GDM1 (cell line): ENCODE measurements at regions not wholly inside any gene's neighbourhood (a gene's known extent, or its start where the extent isn't known, plus 50 kb on each side); places are given as distances from the start of the nearest gene placed in this dataset.
"Not testable (repeated sequence)": the region's sequence is repeated elsewhere in the genome, so short reads cannot be mapped to it uniquely, and the experiment has no call there.

Experiments used
- DNase-seq: peaks from one replicate; lab custom pipeline; 2025; lab: John Stamatoyannopoulos, UW

- not testable (repeated sequence) for DNase-seq
Observed at GRCh38 chr20:18876394-18876793, 62.8 kb downstream of the SCP2D1 start.

- DNase-seq, result no peak
Observed at GRCh38 chr20:18879262-18879661, 65.7 kb downstream of the SCP2D1 start.

GRCh38 chr20:18886756-18887155 lies 73.2 kb downstream of the SCP2D1 start:
- DNase-seq, result no peak

- no peak for DNase-seq
Observed at GRCh38 chr20:18901980-18902737, 88.6 kb downstream of the SCP2D1 start.

GRCh38 chr20:18904192-18904591 lies 90.6 kb downstream of the SCP2D1 start:
- no peak for DNase-seq

GRCh38 chr20:18904624-18905023 lies 91.0 kb downstream of the SCP2D1 start:
- DNase-seq, result no peak

- no peak for DNase-seq
Observed at GRCh38 chr20:18906046-18906445, 92.5 kb downstream of the SCP2D1 start.

GRCh38 chr20:18907353-18907752 lies 93.8 kb downstream of the SCP2D1 start:
- no peak for DNase-seq

- DNase-seq, result no peak
Observed at GRCh38 chr20:18908109-18908508, 94.5 kb downstream of the SCP2D1 start.

- DNase-seq, result no peak
Observed at GRCh38 chr20:18909254-18909653, 95.7 kb downstream of the SCP2D1 start.

GRCh38 chr20:18913701-18914100 lies 100.1 kb downstream of the SCP2D1 start:
- DNase-seq, result no peak

- no peak for DNase-seq
Observed at GRCh38 chr20:18914796-18915195, 101.2 kb downstream of the SCP2D1 start.

GRCh38 chr20:18916886-18917750 lies 103.5 kb downstream of the SCP2D1 start:
- no peak for DNase-seq

GRCh38 chr20:18919996-18920395 lies 106.4 kb downstream of the SCP2D1 start:
- DNase-seq, result no peak

GRCh38 chr20:18921291-18921690 lies 107.7 kb downstream of the SCP2D1 start:
- no peak for DNase-seq

- DNase-seq, result no peak
Observed at GRCh38 chr20:18922251-18922650, 108.7 kb downstream of the SCP2D1 start.

- no peak for DNase-seq
Observed at GRCh38 chr20:18922898-18923297, 109.3 kb downstream of the SCP2D1 start.

GRCh38 chr20:18926965-18927364 lies 113.4 kb downstream of the SCP2D1 start:
- no peak for DNase-seq

GRCh38 chr20:18928626-18929025 lies 115.0 kb downstream of the SCP2D1 start:
- DNase-seq, result no peak

- DNase-seq, result no peak
Observed at GRCh38 chr20:18929800-18930199, 116.2 kb downstream of the SCP2D1 start.

GRCh38 chr20:18943542-18943941 lies 130.0 kb downstream of the SCP2D1 start:
- DNase-seq, result no peak

GRCh38 chr20:18956890-18957289 lies 143.3 kb downstream of the SCP2D1 start:
- no peak for DNase-seq

- no peak for DNase-seq
Observed at GRCh38 chr20:18957328-18957727, 143.7 kb downstream of the SCP2D1 start.
